Transverse colon (tissue), 4 donors: ENCODE measurements at regions not wholly inside any gene's neighbourhood (a gene's known extent, or its start where the extent isn't known, plus 50 kb on each side); places are given as distances from the start of the nearest gene placed in this dataset.
"Not testable (repeated sequence)": the region's sequence is repeated elsewhere in the genome, so short reads cannot be mapped to it uniquely, and the experiment has no call there.

Experiments
- DNase-seq: peaks from one replicate; pipeline ENCODE4 v3.0.0-alpha.2; 2019
- H3K27ac ChIP-seq, 4 donors: fragments of 200-600 bp; sonication (generic); 2 replicates each; pipeline ENCODE4 v1.5.1; 2016 to 2018; ENCODE audit warnings: inconsistent platforms in 4 of 4
- H3K27me3 ChIP-seq: fragments of 200-600 bp; sonication (generic); 2 replicates; pipeline ENCODE4 v1.5.1; 2017; ENCODE audit warnings: inconsistent platforms
- H3K36me3 ChIP-seq, 4 donors: fragments of 200-600 bp; sonication (generic); 2 replicates each; pipeline ENCODE4 v1.5.1; 2017 to 2019; ENCODE audit warnings: inconsistent platforms in 4 of 4
- H3K4me1 ChIP-seq, 4 donors: fragments of 200-600 bp; sonication (generic); 2 replicates each; pipeline ENCODE4 v1.5.1; 2017 to 2020; ENCODE audit warnings: inconsistent platforms in 4 of 4
- H3K4me3 ChIP-seq, 4 donors: fragments of 200-600 bp; sonication (generic); 1 replicate in 1 of 4; 2 replicates in 3 of 4; pipeline versions ENCODE4 v1.5.1 to v1.6.1; 2017 to 2019; ENCODE audit warnings: inconsistent platforms in 4 of 4
- H3K9me3 ChIP-seq, 2 donors: fragments of 200-600 bp; sonication (generic); 2 replicates each; pipeline ENCODE4 v1.5.1; 2017 to 2019; ENCODE audit warnings: inconsistent platforms in 2 of 2
- CTCF ChIP-seq, 5 experiments: fragments of 200-600 bp in 3 of 5; fragments of 450-650 bp in 2 of 5; sonication (generic) in 3 of 5; IDR thresholded peaks; 1 replicate in 2 of 5; 2 replicates in 3 of 5; pipeline ENCODE4 v1.5.1; 2016 to 2017; ENCODE audit warnings: antibody characterized with exemption in 5 of 5, inconsistent platforms in 3 of 5, mild to moderate bottlenecking in 2 of 5, moderate library complexity in 1 of 5
- EP300 ChIP-seq: sonication (generic); formaldehyde crosslinking; IDR thresholded peaks from one replicate; pipeline ENCODE4 v1.6.1; 2017; ENCODE audit warnings: antibody characterized with exemption, low read depth
- POLR2A ChIP-seq: fragments of 450-650 bp; IDR thresholded peaks from one replicate; pipeline ENCODE4 v1.6.1; 2016; ENCODE audit warnings: antibody characterized with exemption, mild to moderate bottlenecking, moderate library complexity
- POLR2AphosphoS5 ChIP-seq, 3 donors: sonication (generic); formaldehyde crosslinking; IDR thresholded peaks; one replicate each; pipeline ENCODE4 v1.6.1; 2016; ENCODE audit warnings: antibody characterized with exemption in 3 of 3
- WGBS, 2 donors: methylation state at CpG; one replicate each; pipeline ENCODE4 v1.1.5; 2018; ENCODE audit warnings: low coverage in 1 of 2; 5-methylcytosine and 5-hydroxymethylcytosine counted together
- in situ Hi-C, 4 donors: fragments of 200-750 bp; cut with MboI; loops; one replicate each; pipeline versions ENCODE4 v1.15.0 to v1.15.1; 2017; ENCODE audit warnings: low sequenced_read_pairs in 3 of 4, low pct_ligation_motif_present in 1 of 4, low pct_unique_long_range_greater_than_20kb in 1 of 4
- intact Hi-C: fragments of 100-400 bp; cut with DNase I; formaldehyde crosslinking; loops from one replicate; pipeline ENCODE4 v1.15.1; 2023; ENCODE audit warnings: low total_unique reads

- intact Hi-C loops = no loop called here
- Histone ChIP-seq H3K9me3 (no peaks in the 10 kb centered on the region), H3K4me3 (no peak overlapping the region), H3K27ac (no peak overlapping the region), H3K36me3 (no peaks in the 10 kb centered on the region), H3K4me1 (no peaks in the 10 kb centered on the region), H3K27me3 (no peaks in the 10 kb centered on the region)
- in situ Hi-C loops = no loop called here
- DNase-seq = no peak
- TF ChIP-seq POLR2A = no peak
- TF ChIP-seq CTCF (IDR thresholded peaks at IDR 0.05) = no peak
- TF ChIP-seq EP300 = no peak
- no peak for TF ChIP-seq POLR2AphosphoS5 (IDR thresholded peaks at IDR 0.05)
- WGBS, 2 donors = 75 to 100% methylated on average over 1 of the region's 1 CpG
These were observed 107.1 kb upstream of the TNPO1 start for GRCh38 chr5:72709341-72709740.

- H3K4me3 ChIP-seq = no peak overlapping the region
- intact Hi-C loops = no loop called here
- in situ Hi-C loops = no loop called here
- TF ChIP-seq CTCF (IDR thresholded peaks at IDR 0.05) = no peak
- TF ChIP-seq POLR2AphosphoS5 (IDR thresholded peaks at IDR 0.05) = no peak
- no peak for TF ChIP-seq POLR2A
- no peak for TF ChIP-seq EP300
- no peaks in the 10 kb centered on the region for H3K27me3 ChIP-seq
- no peaks in the 10 kb centered on the region for H3K36me3 ChIP-seq
- H3K4me1 ChIP-seq = no peaks in the 10 kb centered on the region
- H3K27ac ChIP-seq = no peak overlapping the region
- 95% methylated on average over 1 of the region's 1 CpG; no CpG with 5 or more reads in 1 of the 2 donors for WGBS, 2 donors
- no peaks in the 10 kb centered on the region for H3K9me3 ChIP-seq
- DNase-seq = no peak
These were observed 111.3 kb upstream of the TNPO1 start for GRCh38 chr5:72705178-72705577.

- H3K9me3 ChIP-seq = no peaks in the 10 kb centered on the region
- TF ChIP-seq EP300 = no peak
- H3K4me1 ChIP-seq = no peaks in the 10 kb centered on the region
- WGBS, 2 donors = 81 to 91% methylated on average over 2 of the region's 2 CpGs
- in situ Hi-C loops (no loop called here), intact Hi-C loops (no loop called here)
- no peak overlapping the region for H3K27ac ChIP-seq
- H3K27me3 ChIP-seq = no peaks in the 10 kb centered on the region
- no peak for DNase-seq
- H3K4me3 ChIP-seq = no peak overlapping the region
- no peaks in the 10 kb centered on the region for H3K36me3 ChIP-seq
These were observed 112.6 kb upstream of the TNPO1 start for GRCh38 chr5:72703876-72704275.

GRCh38 chr5:72702881-72703434 is 113.5 kb upstream of the TNPO1 start:
- Histone ChIP-seq H3K27me3 (no peaks in the 10 kb centered on the region), H3K36me3 (no peaks in the 10 kb centered on the region), H3K9me3 (no peaks in the 10 kb centered on the region), H3K4me3 (no peak overlapping the region), H3K27ac (no peak overlapping the region), H3K4me1 (no peaks in the 10 kb centered on the region)
- no peak for DNase-seq
- in situ Hi-C loops (no loop called here), intact Hi-C loops (no loop called here)
- 72 to 80% methylated on average over 1 to 5 of the region's 5 CpGs for WGBS, 2 donors
- TF ChIP-seq POLR2AphosphoS5 (IDR thresholded peaks at IDR 0.05) = no peak
- no peak for TF ChIP-seq EP300

GRCh38 chr5:72702105-72702504 is 114.4 kb upstream of the TNPO1 start:
- intact Hi-C loops, H3K27me3 ChIP-seq, in situ Hi-C loops, H3K36me3 ChIP-seq, H3K27ac ChIP-seq, H3K9me3 ChIP-seq, H3K4me1 ChIP-seq, DNase-seq, H3K4me3 ChIP-seq: not testable (repeated sequence)

- Histone ChIP-seq H3K9me3 (no peaks in the 10 kb centered on the region), H3K4me3 (no peak overlapping the region), H3K36me3 (no peaks in the 10 kb centered on the region), H3K4me1 (no peaks in the 10 kb centered on the region), H3K27ac (no peak overlapping the region), H3K27me3 (no peaks in the 10 kb centered on the region)
- intact Hi-C loops (no loop called here), in situ Hi-C loops (no loop called here)
- TF ChIP-seq CTCF (IDR thresholded peaks at IDR 0.05) (no peak), POLR2A (no peak), EP300 (no peak), POLR2AphosphoS5 (IDR thresholded peaks at IDR 0.05) (no peak)
- 65 to 73% methylated on average over 3 to 4 of the region's 4 CpGs for WGBS, 2 donors
- DNase-seq = no peak
These were observed 118.0 kb upstream of the TNPO1 start for GRCh38 chr5:72698481-72698880.
